Endothelial cell (in vitro differentiated cells): ENCODE measurements at regions not wholly inside any gene's neighbourhood (a gene's known extent, or its start where the extent isn't known, plus 50 kb on each side); places are given as distances from the start of the nearest gene placed in this dataset.

Source experiments
- DNase-seq: peaks from one replicate; pipeline ENCODE4 v3.0.0; 2021; ENCODE audit warnings: low spot score
- H3K27ac Mint-ChIP-seq: one replicate; pipeline ENCODE4 v1.8.0; 2021; ENCODE audit warnings: mixed read lengths, inconsistent platforms; ENCODE audit not compliant: unreplicated experiment
- H3K27me3 Mint-ChIP-seq: one replicate; pipeline ENCODE4 v1.8.0; 2021; ENCODE audit warnings: mild to moderate bottlenecking, moderate library complexity, mixed read lengths, inconsistent platforms; ENCODE audit not compliant: unreplicated experiment
- H3K36me3 Mint-ChIP-seq: one replicate; pipeline ENCODE4 v1.8.0; 2021; ENCODE audit warnings: mild to moderate bottlenecking, low read depth, mixed read lengths, inconsistent platforms; ENCODE audit not compliant: unreplicated experiment
- H3K4me1 Mint-ChIP-seq: one replicate; pipeline ENCODE4 v1.8.0; 2021; ENCODE audit warnings: mild to moderate bottlenecking, mixed read lengths, inconsistent platforms; ENCODE audit not compliant: unreplicated experiment
- H3K4me3 Mint-ChIP-seq: one replicate; pipeline ENCODE4 v1.8.0; 2021; ENCODE audit warnings: mild to moderate bottlenecking, mixed read lengths, inconsistent platforms; ENCODE audit not compliant: unreplicated experiment
- H3K9me3 Mint-ChIP-seq: one replicate; pipeline ENCODE4 v1.8.0; 2021; ENCODE audit warnings: mixed read lengths, inconsistent platforms; ENCODE audit not compliant: unreplicated experiment
- CTCF ChIP-seq: fragments of 200-600 bp; sonication (generic); IDR thresholded peaks from one replicate; pipeline ENCODE4 v1.5.0; 2021; ENCODE audit warnings: antibody characterized with exemption; ENCODE audit not compliant: unreplicated experiment

DNA sequence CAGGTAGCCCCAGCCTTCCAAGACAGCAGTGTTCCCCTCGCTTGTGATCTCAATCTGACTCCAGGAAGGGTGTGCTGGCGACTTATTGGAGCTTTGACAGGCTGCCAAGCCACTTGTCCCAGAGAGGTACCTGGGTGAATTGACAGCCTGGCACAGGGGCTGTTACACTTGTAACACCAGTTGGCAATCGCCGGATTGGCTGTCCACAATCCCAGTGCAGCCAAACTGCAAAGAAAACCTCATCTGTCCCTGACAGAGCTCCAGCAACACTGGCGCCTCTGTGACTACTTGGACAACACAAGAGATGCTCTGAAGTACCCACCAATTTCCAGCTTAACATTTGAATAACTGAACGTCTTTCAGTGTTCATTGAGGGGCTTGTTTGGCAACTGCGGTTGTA is 76.8 kb upstream of the PRPS1 start:
- H3K36me3 Mint-ChIP-seq: no peaks in the 10 kb centered on the region
- DNase-seq: no peak
- H3K4me3 Mint-ChIP-seq: no peak overlapping the region
- H3K27ac Mint-ChIP-seq: no peak overlapping the region
- no peak for TF ChIP-seq CTCF
- H3K27me3 Mint-ChIP-seq: peaks cover 3% of the 10 kb centered on the region
- H3K4me1 Mint-ChIP-seq: no peaks in the 10 kb centered on the region
- H3K9me3 Mint-ChIP-seq: no peaks in the 10 kb centered on the region

- H3K4me3 Mint-ChIP-seq: no peak overlapping the region
- H3K27me3 Mint-ChIP-seq: peaks cover 3% of the 10 kb centered on the region
- DNase-seq: no peak
- H3K27ac Mint-ChIP-seq: no peak overlapping the region
- no peaks in the 10 kb centered on the region for H3K4me1 Mint-ChIP-seq
- H3K36me3 Mint-ChIP-seq: no peaks in the 10 kb centered on the region
- TF ChIP-seq CTCF: no peak
- H3K9me3 Mint-ChIP-seq: no peaks in the 10 kb centered on the region
These were observed 75.4 kb upstream of the PRPS1 start for GRCh38 chrX:107552930-107553329.

- no peak for DNase-seq
- H3K4me1 Mint-ChIP-seq: peaks cover 2% of the 10 kb centered on the region
- no peaks in the 10 kb centered on the region for H3K36me3 Mint-ChIP-seq
- H3K27ac Mint-ChIP-seq: no peak overlapping the region
- H3K27me3 Mint-ChIP-seq: peaks cover 1% of the 10 kb centered on the region
- TF ChIP-seq CTCF: no peak
- H3K9me3 Mint-ChIP-seq: no peaks in the 10 kb centered on the region
- H3K4me3 Mint-ChIP-seq: no peak overlapping the region
These were observed 71.3 kb upstream of the PRPS1 start for GRCh38 chrX:107556967-107557366.

DNA sequence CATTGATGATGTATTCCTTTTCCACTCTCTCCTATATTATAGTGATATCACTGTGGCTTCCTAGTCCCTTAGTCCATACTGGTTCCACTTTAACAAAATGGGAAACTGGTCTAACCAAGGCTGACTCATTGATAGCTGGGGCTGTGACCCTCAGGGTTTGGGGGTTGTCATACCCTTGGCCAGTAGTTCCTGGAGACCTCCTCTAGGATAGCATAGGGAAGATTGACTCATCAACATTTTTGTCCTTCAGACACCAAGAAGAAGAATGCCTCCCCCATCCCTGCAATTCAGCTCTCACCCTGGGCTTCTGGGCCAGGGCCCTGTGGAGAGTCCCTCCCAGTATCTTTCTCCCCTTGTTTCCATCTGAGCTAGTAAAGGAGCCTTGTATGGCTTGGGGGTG is 68.8 kb upstream of the PRPS1 start:
- TF ChIP-seq CTCF: no peak
- peaks cover 2% of the 10 kb centered on the region for H3K4me1 Mint-ChIP-seq
- H3K27me3 Mint-ChIP-seq: no peaks in the 10 kb centered on the region
- no peak overlapping the region for H3K27ac Mint-ChIP-seq
- no peaks in the 10 kb centered on the region for H3K36me3 Mint-ChIP-seq
- no peak overlapping the region for H3K4me3 Mint-ChIP-seq
- no peaks in the 10 kb centered on the region for H3K9me3 Mint-ChIP-seq
- no peak for DNase-seq

DNA sequence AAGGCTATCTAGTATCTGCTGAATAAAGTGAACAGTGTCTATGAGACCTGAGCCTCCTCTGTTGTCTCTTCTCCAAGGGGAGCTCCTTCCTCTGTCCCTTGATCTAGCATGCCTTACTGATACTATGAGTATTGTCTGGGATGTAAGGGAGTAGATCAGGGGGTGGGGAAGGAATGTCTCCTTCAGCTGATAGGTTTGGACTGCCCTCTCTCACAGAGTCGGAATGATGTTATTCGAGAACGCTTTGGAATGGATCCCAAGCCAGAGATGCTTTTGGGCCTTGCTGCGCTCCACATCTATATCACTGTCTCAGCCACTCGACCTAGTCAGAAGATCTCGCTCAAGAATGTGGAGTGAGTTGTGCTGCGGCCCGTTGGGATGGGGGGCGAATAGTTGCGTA is 68.3 kb upstream of the PRPS1 start:
- no peak for DNase-seq
- Mint-ChIP-seq H3K4me3 (no peak overlapping the region), H3K9me3 (no peaks in the 10 kb centered on the region), H3K36me3 (no peaks in the 10 kb centered on the region), H3K4me1 (peaks cover 2% of the 10 kb centered on the region), H3K27me3 (no peaks in the 10 kb centered on the region), H3K27ac (no peak overlapping the region)
- TF ChIP-seq CTCF: no peak
